NCI-H526 treated with DMSO at 0.1 percent for 48 hours (cell line): ENCODE measurements at regions not wholly inside any gene's neighbourhood (a gene's known extent, or its start where the extent isn't known, plus 50 kb on each side); places are given as distances from the start of the nearest gene placed in this dataset.

Experiments
- DNase-seq: peaks from one replicate; lab custom pipeline; 2025; lab: John Stamatoyannopoulos, UW

- no peak for DNase-seq
These were observed 800.1 kb upstream of the PCDH9 start for GRCh38 chr13:68030152-68030809.

DNA sequence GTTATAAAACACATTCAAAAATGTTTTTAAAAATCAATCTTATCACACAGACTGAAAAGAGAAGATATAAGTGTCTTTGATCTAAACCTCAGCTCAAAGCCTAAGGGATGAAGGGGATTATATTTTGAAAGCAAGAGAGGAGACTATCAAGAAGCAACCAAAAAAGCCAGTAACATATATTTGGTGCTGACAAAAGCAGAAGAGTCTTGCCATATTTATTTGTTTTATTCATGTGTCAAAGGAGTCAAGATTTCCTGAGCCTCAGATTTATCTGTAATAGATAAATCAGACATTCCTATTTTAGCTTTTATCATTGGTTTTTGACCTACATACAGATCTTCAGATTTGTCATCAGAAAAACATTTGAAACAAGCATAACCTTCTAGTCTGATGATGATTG lies 798.6 kb upstream of the PCDH9 start:
- no peak for DNase-seq

DNA sequence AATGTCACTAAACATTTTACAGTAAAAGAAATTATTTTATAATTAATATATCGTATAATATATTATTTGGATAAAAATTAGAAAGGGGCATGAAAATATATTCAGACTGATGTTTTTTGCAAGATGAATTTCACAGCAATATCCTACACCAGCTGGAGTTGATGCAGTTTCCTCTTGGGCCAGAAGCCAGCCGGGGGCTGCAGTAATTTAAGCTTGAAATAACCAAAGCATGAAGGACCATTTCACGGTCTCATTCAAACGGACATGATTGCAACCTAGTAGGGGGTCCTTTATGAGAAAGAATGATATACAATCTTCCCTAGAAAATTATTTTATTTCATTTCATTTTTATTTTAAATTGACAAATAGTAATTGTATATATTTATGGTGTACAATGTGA lies 797.2 kb upstream of the PCDH9 start:
- no peak for DNase-seq

DNA sequence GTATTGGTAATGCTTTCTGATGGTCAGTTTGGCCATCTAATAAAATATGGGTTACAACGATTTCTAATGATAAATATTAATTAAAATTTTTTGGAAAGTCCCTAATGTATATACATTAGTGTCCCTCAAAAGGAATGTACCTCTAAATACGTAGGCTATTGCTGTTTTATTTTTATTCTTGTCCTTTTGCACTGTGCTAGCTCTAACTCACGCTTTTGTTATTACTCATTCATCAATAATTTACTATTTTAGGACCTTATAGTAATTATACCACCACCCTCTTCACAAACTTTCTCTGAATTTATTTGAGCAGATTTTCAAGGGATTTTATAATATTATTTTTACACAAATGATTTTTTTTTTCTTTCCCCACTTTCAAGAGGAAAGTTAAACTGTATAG lies 795.9 kb upstream of the PCDH9 start:
- no peak for DNase-seq

GRCh38 chr13:68025604-68026003 lies 795.5 kb upstream of the PCDH9 start:
- no peak for DNase-seq

DNA sequence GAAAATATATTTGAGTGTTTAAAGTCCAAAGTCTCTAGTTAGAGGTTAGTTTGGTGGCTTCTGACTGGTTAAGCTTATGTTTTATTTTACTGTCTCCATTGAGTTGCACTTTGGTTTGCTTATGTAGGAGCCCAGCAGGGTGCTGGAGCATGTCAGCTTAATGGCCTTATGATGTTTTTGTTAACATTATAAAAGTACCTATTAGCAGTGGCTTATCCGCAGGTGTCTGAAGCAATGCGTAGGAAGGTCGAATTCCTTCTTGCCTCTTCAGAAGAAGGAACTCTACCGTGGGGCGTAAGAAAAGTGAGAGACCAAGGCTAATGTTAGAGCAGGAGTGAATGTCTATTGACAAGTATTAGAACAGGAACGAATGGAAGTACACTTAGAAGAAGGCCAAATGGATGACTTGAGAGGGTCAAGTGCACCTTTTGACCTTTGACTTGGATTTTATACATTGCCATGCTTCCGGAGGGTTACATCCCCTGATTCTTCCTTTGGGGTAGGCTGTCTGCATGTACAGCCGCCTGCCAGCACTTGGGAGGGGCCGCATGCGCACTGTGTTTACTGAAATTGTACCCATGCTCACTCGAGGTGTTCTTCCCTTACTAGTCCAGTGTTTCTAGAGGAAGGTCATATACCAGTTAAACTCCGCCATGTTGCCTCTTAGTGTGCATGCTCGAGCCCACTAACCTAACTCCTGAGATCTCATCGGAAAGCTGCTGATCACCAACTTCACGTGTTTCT lies 793.9 kb upstream of the PCDH9 start:
- DNase-seq = no peak

- no peak for DNase-seq
These were observed 789.8 kb upstream of the PCDH9 start for GRCh38 chr13:68019901-68020300.

DNA sequence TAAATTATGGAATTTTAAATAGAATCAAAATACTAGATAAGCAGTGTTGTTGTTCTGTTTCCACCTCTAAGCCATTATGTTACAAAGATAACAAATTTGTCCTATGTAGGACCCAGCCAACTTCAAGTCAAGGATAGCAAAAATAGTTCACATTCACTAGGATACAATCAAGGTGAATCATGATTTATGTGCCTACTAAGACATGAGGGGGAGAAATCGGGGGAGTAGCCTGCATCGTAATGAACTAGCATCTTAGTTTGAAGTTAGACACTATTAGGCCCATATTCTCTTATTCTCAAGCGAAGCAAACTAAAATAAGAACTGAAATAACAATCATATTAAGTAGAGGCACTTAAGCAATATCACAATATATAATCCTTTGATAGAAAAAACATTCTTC lies 779.4 kb upstream of the PCDH9 start:
- DNase-seq = no peak

DNA sequence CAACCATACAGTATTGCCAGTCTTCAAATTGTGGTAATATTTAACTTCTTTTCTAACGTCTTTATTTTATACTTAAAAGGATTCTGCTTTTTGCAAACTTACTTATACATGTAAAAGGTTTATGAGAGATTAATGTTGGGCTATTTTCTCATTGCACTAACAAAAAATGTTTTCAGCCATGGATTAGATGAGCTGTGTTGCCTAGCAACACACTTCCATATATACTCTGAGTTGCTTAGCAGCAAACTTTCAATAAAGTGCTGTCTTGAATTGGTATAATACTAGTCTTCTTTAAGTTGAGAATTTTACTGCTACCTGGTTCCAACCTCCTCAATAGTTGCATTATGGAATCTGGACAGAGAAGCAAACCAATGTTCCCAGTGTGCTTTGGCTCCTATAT lies 777.4 kb upstream of the PCDH9 start:
- no peak for DNase-seq

GRCh38 chr13:67996101-67996500 lies 766.0 kb upstream of the PCDH9 start:
- no peak for DNase-seq

DNA sequence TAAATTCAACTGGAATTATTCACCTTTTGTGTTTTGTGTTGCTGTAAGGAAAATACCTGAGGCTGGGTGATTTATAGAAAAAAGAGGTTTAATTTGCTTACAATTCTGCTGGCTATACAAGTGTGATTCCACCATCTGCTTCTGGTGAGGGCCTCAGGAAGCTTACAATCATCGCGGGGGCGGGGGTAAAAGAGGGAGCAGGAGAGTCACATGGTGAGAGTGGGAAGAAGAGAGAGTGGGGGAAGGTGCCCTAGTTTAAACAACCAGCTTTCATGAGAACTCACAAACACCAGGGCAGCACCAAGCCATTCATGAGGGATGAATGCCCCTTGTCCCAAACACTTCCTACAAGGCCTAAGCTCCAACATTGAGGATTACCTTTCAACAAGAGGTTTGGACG lies 760.7 kb upstream of the PCDH9 start:
- no peak for DNase-seq

DNA sequence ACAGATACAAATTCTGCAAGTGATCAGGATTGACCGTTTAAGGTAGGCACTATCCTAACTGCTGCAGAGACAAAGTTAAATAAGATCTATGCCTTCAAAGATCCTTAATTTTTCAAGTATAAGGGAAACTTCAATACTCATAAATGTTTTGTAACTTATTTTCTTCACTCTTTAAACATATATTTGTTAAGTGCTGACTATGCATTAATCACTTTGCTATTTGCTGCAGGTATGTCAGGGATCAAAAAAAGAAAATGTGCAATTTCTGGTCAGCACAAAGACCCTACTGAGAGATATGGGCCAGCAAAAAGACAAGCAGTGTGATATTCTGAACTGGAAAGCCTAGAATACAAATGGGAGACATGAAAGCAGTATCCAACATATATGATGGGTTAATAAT lies 756.1 kb upstream of the PCDH9 start:
- DNase-seq = no peak

- DNase-seq = no peak
These were observed 746.9 kb upstream of the PCDH9 start for GRCh38 chr13:67977066-67977465.

GRCh38 chr13:67971291-67971690 lies 741.2 kb upstream of the PCDH9 start:
- DNase-seq = no peak

- DNase-seq = no peak
These were observed 736.9 kb upstream of the PCDH9 start for GRCh38 chr13:67967031-67967430.

DNA sequence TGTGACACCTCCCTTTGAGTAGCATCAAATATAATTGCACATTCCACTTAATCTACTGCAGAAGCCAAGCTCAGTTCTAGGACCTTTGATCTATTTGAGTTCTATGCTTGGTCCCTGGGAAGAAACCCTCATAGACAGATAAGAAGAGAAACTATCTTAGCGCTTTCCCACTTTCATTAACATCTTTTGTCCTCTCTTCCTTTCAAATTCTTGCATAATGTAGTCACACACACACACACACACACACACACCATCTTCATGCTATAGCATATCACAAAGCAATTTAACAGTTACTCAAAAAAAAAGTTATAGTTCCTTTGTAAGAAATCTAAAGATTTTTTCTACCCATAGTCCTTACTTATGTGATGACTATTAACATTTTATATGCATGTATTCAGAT lies 735.9 kb upstream of the PCDH9 start:
- DNase-seq = no peak

GRCh38 chr13:67964986-67965385 lies 734.9 kb upstream of the PCDH9 start:
- DNase-seq = no peak

DNA sequence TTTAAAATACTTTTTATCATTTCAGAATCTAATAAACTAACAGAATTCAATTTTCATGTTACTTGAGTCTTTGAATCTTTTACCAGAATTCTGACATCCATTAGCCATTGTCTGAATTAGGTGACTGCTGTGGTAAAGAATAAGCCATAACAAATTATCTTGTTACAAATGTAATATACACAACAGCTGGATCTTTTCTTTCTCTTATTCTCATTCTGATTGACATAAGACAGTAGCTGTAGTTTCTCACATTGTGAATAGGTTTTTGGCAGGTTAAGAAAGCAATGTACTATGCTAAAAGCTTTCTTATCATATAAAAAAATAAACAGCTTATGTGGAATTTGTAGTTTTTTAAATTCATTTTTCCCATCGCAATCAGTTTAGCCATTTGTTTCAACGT lies 734.0 kb upstream of the PCDH9 start:
- no peak for DNase-seq

GRCh38 chr13:67961331-67961730 lies 731.2 kb upstream of the PCDH9 start:
- no peak for DNase-seq

DNA sequence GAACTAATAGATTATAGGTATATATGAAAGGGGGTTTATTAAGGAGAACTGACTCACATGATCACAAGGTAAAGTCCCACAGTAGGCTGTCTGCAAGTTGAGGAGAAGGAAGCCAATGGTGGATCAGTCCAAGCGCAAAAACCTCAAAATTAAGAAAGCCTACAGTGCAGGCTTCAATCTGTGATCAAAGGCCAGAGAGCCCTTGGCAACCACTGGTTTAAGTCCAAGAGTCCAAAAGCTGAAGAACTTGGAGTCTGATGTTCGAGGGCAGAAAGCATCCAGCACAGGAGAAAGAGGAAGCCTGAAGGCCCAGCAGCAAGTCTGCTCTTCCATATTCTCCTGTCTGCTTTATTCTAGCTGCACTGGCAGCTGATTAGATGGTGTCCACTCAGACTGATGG lies 721.3 kb upstream of the PCDH9 start:
- no peak for DNase-seq

DNA sequence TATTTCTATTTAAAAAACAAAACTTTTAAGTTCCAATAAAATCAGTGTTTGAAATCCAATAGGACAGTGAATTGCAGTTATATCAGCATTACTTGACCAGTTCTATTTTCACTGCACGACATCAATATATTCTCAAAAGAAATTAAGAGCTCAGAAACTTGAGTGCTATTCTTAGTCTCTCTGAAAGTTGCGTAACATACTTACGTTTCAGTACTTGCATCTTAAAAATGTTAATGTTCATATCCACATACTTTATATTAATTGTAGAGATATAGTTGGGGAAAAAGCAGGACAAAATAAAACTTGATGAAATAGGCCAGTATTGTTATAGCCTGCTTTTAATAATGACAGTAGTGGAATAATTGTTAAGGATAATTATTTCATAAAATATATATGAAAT lies 720.5 kb upstream of the PCDH9 start:
- DNase-seq = no peak

DNA sequence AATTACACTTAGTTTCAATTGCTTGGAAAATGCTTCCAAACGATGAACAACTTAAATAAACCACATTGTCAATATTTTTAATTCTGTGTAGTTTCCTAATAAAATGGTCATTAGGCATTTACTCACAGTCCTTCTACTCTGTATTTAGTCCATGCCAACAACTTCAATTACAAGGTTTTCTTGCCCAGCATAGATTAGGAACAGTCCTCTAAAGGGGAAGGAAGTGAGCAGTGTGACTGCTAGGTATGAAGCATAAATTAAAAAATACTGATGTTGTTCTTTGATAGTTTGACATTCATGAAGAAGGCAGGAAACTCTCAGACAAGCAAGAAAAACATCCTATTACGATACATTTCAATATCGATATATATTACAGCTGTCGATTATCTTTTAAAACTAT lies 716.0 kb upstream of the PCDH9 start:
- DNase-seq = no peak

GRCh38 chr13:67943116-67943515 lies 713.0 kb upstream of the PCDH9 start:
- no peak for DNase-seq

GRCh38 chr13:67935626-67936025 lies 705.5 kb upstream of the PCDH9 start:
- DNase-seq = no peak
